ENCODE measurements at regions not wholly inside any gene's neighbourhood (a gene's known extent, or its start where the extent isn't known, plus 50 kb on each side); places are given as distances from the start of the nearest gene placed in this dataset.

GRCh38 chrX:13448941-13449340, 120.5 kb upstream of the EGFL6 start:
- intact Hi-C loops (cut with micrococcal nuclease; ENCODE audit: unreplicated experiment) = no loop called here
- WGBS (ENCODE audit: low lambda C conversion rate) = 0% methylated on average over 2 of the region's 2 CpGs
- Histone ChIP-seq H3K4me1 (ENCODE audit: insufficient read depth, low read length) (no peaks in the 10 kb centered on the region), H3K9ac (ENCODE audit: insufficient read depth, low read depth, low read length) (no peak overlapping the region), H3K9me3 (ENCODE audit: low read length) (no peaks in the 10 kb centered on the region), H3K4me3 (replicated peaks in 1 of 3; ENCODE audit: insufficient read depth in 1 of 3, low read depth in 2 of 3, low read length in 3 of 3) (no peak overlapping the region), H2AFZ (ENCODE audit: low read length) (no peak overlapping the region), H3K36me3 (replicated peaks in 1 of 2; ENCODE audit: control insufficient read depth in 1 of 2, insufficient read depth in 2 of 2, low read length in 2 of 2) (no peaks in the 10 kb centered on the region), H3K79me2 (ENCODE audit: insufficient read depth, low read length) (no peaks in the 10 kb centered on the region), H4K20me1 (ENCODE audit: insufficient read depth, low read length) (no peaks in the 10 kb centered on the region), H3K4me2 (ENCODE audit: low read depth, low read length) (no peak overlapping the region), H3K27ac (ENCODE audit: extremely low read length, insufficient read depth, low read length) (no peak overlapping the region), H3K27me3 (ENCODE audit: control insufficient read depth in 1 of 2, insufficient read depth in 2 of 2, low read length in 2 of 2) (no peaks in the 10 kb centered on the region)
- in situ Hi-C loops (cut with HindIII; ENCODE audit: extremely low pct_ligation_motif_present, low pct_unique_long_range_greater_than_20kb) = no loop called here
- no peak for ATAC-seq
- BruUV-seq (replicated peaks) = no TSS peak
- DNase-seq (ENCODE audit: low spot score) = no peak
- POLR2A ChIA-PET = no interaction called here
- CTCF ChIA-PET (ENCODE audit: low intra/inter-chr PET ratio, low total read pairs) = no interaction called here
- FAIRE-seq = no peak
- TF ChIP-seq ATF7 (IDR thresholded peaks at IDR 0.05) (no peak), ATF7 (CRISPR knock-in tag; IDR thresholded peaks at IDR 0.05) (no peak), ZMAT3 (CRISPR knock-in tag; conservative IDR thresholded peaks at IDR 0.05) (no peak), SYNCRIP (IDR thresholded peaks at IDR 0.05; ENCODE audit: insufficient read depth, low read depth, low read length) (no peak), BORCS8-MEF2B (CRISPR knock-in tag; IDR thresholded peaks at IDR 0.05) (no peak), HNRNPK (IDR thresholded peaks at IDR 0.05; ENCODE audit: low read depth, low read length, poor library complexity, severe bottlenecking) (no peak), ZNF543 (CRISPR knock-in tag; IDR thresholded peaks at IDR 0.05) (no peak), GZF1 (CRISPR knock-in tag; IDR thresholded peaks at IDR 0.05) (no peak), ZNF34 (CRISPR knock-in tag; IDR thresholded peaks at IDR 0.05; ENCODE audit: borderline replicate concordance) (no peak), ZNF7 (CRISPR knock-in tag; IDR thresholded peaks at IDR 0.05) (no peak), NONO (IDR thresholded peaks at IDR 0.05) (no peak), NONO (CRISPR knock-in tag; conservative IDR thresholded peaks at IDR 0.05) (no peak), CEBPZ (IDR thresholded peaks at IDR 0.05; ENCODE audit: low read length) (no peak), ZNF367 (CRISPR knock-in tag; IDR thresholded peaks at IDR 0.05; ENCODE audit: borderline replicate concordance) (no peak), RARG (CRISPR knock-in tag; IDR thresholded peaks at IDR 0.05; ENCODE audit: low read depth) (no peak), NFKB2 (CRISPR knock-in tag; IDR thresholded peaks at IDR 0.05; ENCODE audit: borderline replicate concordance) (no peak)
- TF ChIP-seq, protein P1, sequence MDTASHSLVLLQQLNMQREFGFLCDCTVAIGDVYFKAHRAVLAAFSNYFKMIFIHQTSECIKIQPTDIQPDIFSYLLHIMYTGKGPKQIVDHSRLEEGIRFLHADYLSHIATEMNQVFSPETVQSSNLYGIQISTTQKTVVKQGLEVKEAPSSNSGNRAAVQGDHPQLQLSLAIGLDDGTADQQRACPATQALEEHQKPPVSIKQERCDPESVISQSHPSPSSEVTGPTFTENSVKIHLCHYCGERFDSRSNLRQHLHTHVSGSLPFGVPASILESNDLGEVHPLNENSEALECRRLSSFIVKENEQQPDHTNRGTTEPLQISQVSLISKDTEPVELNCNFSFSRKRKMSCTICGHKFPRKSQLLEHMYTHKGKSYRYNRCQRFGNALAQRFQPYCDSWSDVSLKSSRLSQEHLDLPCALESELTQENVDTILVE (CRISPR knock-in tag; IDR thresholded peaks at IDR 0.05) = no peak
- TF ChIP-seq, protein P2, sequence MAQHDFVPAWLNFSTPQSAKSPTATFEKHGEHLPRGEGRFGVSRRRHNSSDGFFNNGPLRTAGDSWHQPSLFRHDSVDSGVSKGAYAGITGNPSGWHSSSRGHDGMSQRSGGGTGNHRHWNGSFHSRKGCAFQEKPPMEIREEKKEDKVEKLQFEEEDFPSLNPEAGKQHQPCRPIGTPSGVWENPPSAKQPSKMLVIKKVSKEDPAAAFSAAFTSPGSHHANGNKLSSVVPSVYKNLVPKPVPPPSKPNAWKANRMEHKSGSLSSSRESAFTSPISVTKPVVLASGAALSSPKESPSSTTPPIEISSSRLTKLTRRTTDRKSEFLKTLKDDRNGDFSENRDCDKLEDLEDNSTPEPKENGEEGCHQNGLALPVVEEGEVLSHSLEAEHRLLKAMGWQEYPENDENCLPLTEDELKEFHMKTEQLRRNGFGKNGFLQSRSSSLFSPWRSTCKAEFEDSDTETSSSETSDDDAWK (CRISPR knock-in tag; IDR thresholded peaks at IDR 0.05) = no peak
- TF ChIP-seq, protein P3, sequence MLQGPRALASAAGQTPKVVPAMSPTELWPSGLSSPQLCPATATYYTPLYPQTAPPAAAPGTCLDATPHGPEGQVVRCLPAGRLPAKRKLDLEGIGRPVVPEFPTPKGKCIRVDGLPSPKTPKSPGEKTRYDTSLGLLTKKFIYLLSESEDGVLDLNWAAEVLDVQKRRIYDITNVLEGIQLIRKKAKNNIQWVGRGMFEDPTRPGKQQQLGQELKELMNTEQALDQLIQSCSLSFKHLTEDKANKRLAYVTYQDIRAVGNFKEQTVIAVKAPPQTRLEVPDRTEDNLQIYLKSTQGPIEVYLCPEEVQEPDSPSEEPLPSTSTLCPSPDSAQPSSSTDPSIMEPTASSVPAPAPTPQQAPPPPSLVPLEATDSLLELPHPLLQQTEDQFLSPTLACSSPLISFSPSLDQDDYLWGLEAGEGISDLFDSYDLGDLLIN (CRISPR knock-in tag; IDR thresholded peaks at IDR 0.05; ENCODE audit: borderline replicate concordance) = no peak
- TF ChIP-seq, protein P4, sequence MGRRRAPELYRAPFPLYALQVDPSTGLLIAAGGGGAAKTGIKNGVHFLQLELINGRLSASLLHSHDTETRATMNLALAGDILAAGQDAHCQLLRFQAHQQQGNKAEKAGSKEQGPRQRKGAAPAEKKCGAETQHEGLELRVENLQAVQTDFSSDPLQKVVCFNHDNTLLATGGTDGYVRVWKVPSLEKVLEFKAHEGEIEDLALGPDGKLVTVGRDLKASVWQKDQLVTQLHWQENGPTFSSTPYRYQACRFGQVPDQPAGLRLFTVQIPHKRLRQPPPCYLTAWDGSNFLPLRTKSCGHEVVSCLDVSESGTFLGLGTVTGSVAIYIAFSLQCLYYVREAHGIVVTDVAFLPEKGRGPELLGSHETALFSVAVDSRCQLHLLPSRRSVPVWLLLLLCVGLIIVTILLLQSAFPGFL (CRISPR knock-in tag; IDR thresholded peaks at IDR 0.05) = no peak

All from HepG2 (cell line).